Activated CD4-positive, alpha-beta T cell treated with anti-CD3 and anti-CD28 coated beads, Interleukin-2, amount 10 ng/mL, durations not matched to agents 24 days and 14 days (primary cell): ENCODE measurements at regions not wholly inside any gene's neighbourhood (a gene's known extent, or its start where the extent isn't known, plus 50 kb on each side); places are given as distances from the start of the nearest gene placed in this dataset.

Experiments
- DNase-seq: peaks from one replicate; pipeline ENCODE4 v3.0.0; 2022
- H3K27ac Mint-ChIP-seq: one replicate; pipeline ENCODE4 v1.8.0; 2022; ENCODE audit warnings: mild to moderate bottlenecking, mixed read lengths
- H3K27me3 Mint-ChIP-seq: one replicate; pipeline ENCODE4 v1.8.0; 2022; ENCODE audit warnings: mixed read lengths
- H3K36me3 Mint-ChIP-seq: one replicate; pipeline ENCODE4 v1.8.0; 2022; ENCODE audit warnings: low read depth, mild to moderate bottlenecking, mixed read lengths
- H3K4me1 Mint-ChIP-seq: one replicate; pipeline ENCODE4 v1.8.0; 2021; ENCODE audit warnings: mixed read lengths
- H3K4me3 Mint-ChIP-seq: one replicate; pipeline ENCODE4 v1.8.0; 2022; ENCODE audit warnings: mild to moderate bottlenecking, moderate library complexity, mixed read lengths
- H3K9me3 Mint-ChIP-seq: one replicate; pipeline ENCODE4 v1.8.0; 2021; ENCODE audit warnings: mixed read lengths
- intact Hi-C: fragments of 100-400 bp; cut with micrococcal nuclease; formaldehyde crosslinking; loops from one replicate; pipeline ENCODE4 v1.15.1; 2023

GRCh38 chr4:159013692-159014091 is 89.2 kb upstream of the RAPGEF2 start:
- intact Hi-C loops: no loop called here
- H3K4me1 Mint-ChIP-seq: no peaks in the 10 kb centered on the region
- DNase-seq: no peak
- peaks cover 5% of the 10 kb centered on the region for H3K27me3 Mint-ChIP-seq
- H3K27ac Mint-ChIP-seq: no peak overlapping the region
- no peak overlapping the region for H3K4me3 Mint-ChIP-seq
- H3K9me3 Mint-ChIP-seq: no peaks in the 10 kb centered on the region
- no peaks in the 10 kb centered on the region for H3K36me3 Mint-ChIP-seq

- H3K27ac Mint-ChIP-seq: no peak overlapping the region
- H3K27me3 Mint-ChIP-seq: peaks cover 5% of the 10 kb centered on the region
- H3K4me3 Mint-ChIP-seq: no peak overlapping the region
- no peaks in the 10 kb centered on the region for H3K36me3 Mint-ChIP-seq
- no peaks in the 10 kb centered on the region for H3K9me3 Mint-ChIP-seq
- intact Hi-C loops: no loop called here
- H3K4me1 Mint-ChIP-seq: no peaks in the 10 kb centered on the region
- no peak for DNase-seq
Measured at GRCh38 chr4:159014859-159015258, 88.0 kb upstream of the RAPGEF2 start.

GRCh38 chr4:159015841-159016240 is 87.0 kb upstream of the RAPGEF2 start:
- H3K36me3 Mint-ChIP-seq: no peaks in the 10 kb centered on the region
- intact Hi-C loops: no loop called here
- no peak overlapping the region for H3K27ac Mint-ChIP-seq
- H3K9me3 Mint-ChIP-seq: no peaks in the 10 kb centered on the region
- H3K4me3 Mint-ChIP-seq: no peak overlapping the region
- peaks cover 3% of the 10 kb centered on the region for H3K27me3 Mint-ChIP-seq
- no peak for DNase-seq
- H3K4me1 Mint-ChIP-seq: no peaks in the 10 kb centered on the region

- intact Hi-C loops: no loop called here
Measured at GRCh38 chr4:159016593-159017024, 86.3 kb upstream of the RAPGEF2 start.

GRCh38 chr4:159017323-159018026 is 85.4 kb upstream of the RAPGEF2 start:
- peaks cover 3% of the 10 kb centered on the region for H3K27me3 Mint-ChIP-seq
- H3K36me3 Mint-ChIP-seq: no peaks in the 10 kb centered on the region
- H3K4me1 Mint-ChIP-seq: no peaks in the 10 kb centered on the region
- no peak overlapping the region for H3K27ac Mint-ChIP-seq
- H3K9me3 Mint-ChIP-seq: no peaks in the 10 kb centered on the region
- no peak overlapping the region for H3K4me3 Mint-ChIP-seq
- intact Hi-C loops: no loop called here
- DNase-seq: no peak

More at GRCh38 chr4:159016593-159017024, 86.3 kb upstream of the RAPGEF2 start:
- H3K36me3 Mint-ChIP-seq: no peaks in the 10 kb centered on the region
- DNase-seq: no peak
- no peak overlapping the region for H3K27ac Mint-ChIP-seq
- H3K4me1 Mint-ChIP-seq: no peaks in the 10 kb centered on the region
- H3K4me3 Mint-ChIP-seq: no peak overlapping the region
- no peaks in the 10 kb centered on the region for H3K9me3 Mint-ChIP-seq
- peaks cover 3% of the 10 kb centered on the region for H3K27me3 Mint-ChIP-seq

GRCh38 chr4:159018062-159018629 is 84.7 kb upstream of the RAPGEF2 start:
- intact Hi-C loops: no loop called here
- H3K27me3 Mint-ChIP-seq: peaks cover 3% of the 10 kb centered on the region
- no peak for DNase-seq
- no peaks in the 10 kb centered on the region for H3K4me1 Mint-ChIP-seq
- H3K9me3 Mint-ChIP-seq: no peaks in the 10 kb centered on the region
- no peak overlapping the region for H3K27ac Mint-ChIP-seq
- H3K4me3 Mint-ChIP-seq: no peak overlapping the region
- no peaks in the 10 kb centered on the region for H3K36me3 Mint-ChIP-seq

- peaks cover 3% of the 10 kb centered on the region for H3K27me3 Mint-ChIP-seq
Measured at GRCh38 chr4:159019356-159019755, 83.5 kb upstream of the RAPGEF2 start.

GRCh38 chr4:159021597-159022385 is 81.1 kb upstream of the RAPGEF2 start:
- H3K9me3 Mint-ChIP-seq: no peaks in the 10 kb centered on the region
- no peaks in the 10 kb centered on the region for H3K36me3 Mint-ChIP-seq
- no peak overlapping the region for H3K4me3 Mint-ChIP-seq
- intact Hi-C loops: no loop called here
- DNase-seq: no peak
- H3K4me1 Mint-ChIP-seq: no peaks in the 10 kb centered on the region
- H3K27ac Mint-ChIP-seq: no peak overlapping the region
- H3K27me3 Mint-ChIP-seq: peaks cover 2% of the 10 kb centered on the region

More at GRCh38 chr4:159019356-159019755, 83.5 kb upstream of the RAPGEF2 start:
- Mint-ChIP-seq H3K4me1 (no peaks in the 10 kb centered on the region), H3K36me3 (no peaks in the 10 kb centered on the region), H3K27ac (no peak overlapping the region), H3K4me3 (no peak overlapping the region), H3K9me3 (no peaks in the 10 kb centered on the region)
- intact Hi-C loops: no loop called here
- no peak for DNase-seq

- no peaks in the 10 kb centered on the region for H3K36me3 Mint-ChIP-seq
- H3K27ac Mint-ChIP-seq: no peak overlapping the region
- intact Hi-C loops: no loop called here
- no peaks in the 10 kb centered on the region for H3K9me3 Mint-ChIP-seq
- no peak for DNase-seq
- no peaks in the 10 kb centered on the region for H3K4me1 Mint-ChIP-seq
- H3K4me3 Mint-ChIP-seq: no peak overlapping the region
- H3K27me3 Mint-ChIP-seq: no peaks in the 10 kb centered on the region
Measured at GRCh38 chr4:159023741-159024140, 79.1 kb upstream of the RAPGEF2 start.

GRCh38 chr4:159024266-159024665 is 78.6 kb upstream of the RAPGEF2 start:
- no peak overlapping the region for H3K27ac Mint-ChIP-seq
- no peaks in the 10 kb centered on the region for H3K4me1 Mint-ChIP-seq
- no peaks in the 10 kb centered on the region for H3K9me3 Mint-ChIP-seq
- peaks cover 2% of the 10 kb centered on the region for H3K27me3 Mint-ChIP-seq
- intact Hi-C loops: no loop called here
- H3K4me3 Mint-ChIP-seq: no peak overlapping the region
- no peak for DNase-seq
- no peaks in the 10 kb centered on the region for H3K36me3 Mint-ChIP-seq

GRCh38 chr4:159024828-159025227 is 78.1 kb upstream of the RAPGEF2 start:
- Mint-ChIP-seq H3K27me3 (peaks cover 2% of the 10 kb centered on the region), H3K4me1 (no peaks in the 10 kb centered on the region), H3K4me3 (no peak overlapping the region), H3K27ac (no peak overlapping the region), H3K36me3 (no peaks in the 10 kb centered on the region), H3K9me3 (no peaks in the 10 kb centered on the region)
- DNase-seq: no peak
- intact Hi-C loops: no loop called here

GRCh38 chr4:159026329-159026728 is 76.5 kb upstream of the RAPGEF2 start:
- no peaks in the 10 kb centered on the region for H3K36me3 Mint-ChIP-seq
- no peak overlapping the region for H3K27ac Mint-ChIP-seq
- intact Hi-C loops: no loop called here
- no peak for DNase-seq
- no peak overlapping the region for H3K4me3 Mint-ChIP-seq
- peaks cover 6% of the 10 kb centered on the region for H3K27me3 Mint-ChIP-seq
- no peaks in the 10 kb centered on the region for H3K9me3 Mint-ChIP-seq
- no peaks in the 10 kb centered on the region for H3K4me1 Mint-ChIP-seq

GRCh38 chr4:159027535-159027934 is 75.3 kb upstream of the RAPGEF2 start:
- Mint-ChIP-seq H3K4me3 (no peak overlapping the region), H3K9me3 (no peaks in the 10 kb centered on the region), H3K27ac (no peak overlapping the region), H3K27me3 (peaks cover 10% of the 10 kb centered on the region), H3K36me3 (no peaks in the 10 kb centered on the region), H3K4me1 (no peaks in the 10 kb centered on the region)
- intact Hi-C loops: no loop called here
- DNase-seq: no peak

GRCh38 chr4:159029481-159029880 is 73.4 kb upstream of the RAPGEF2 start:
- Mint-ChIP-seq H3K9me3 (no peaks in the 10 kb centered on the region), H3K4me3 (no peak overlapping the region), H3K36me3 (no peaks in the 10 kb centered on the region), H3K27me3 (peaks cover 18% of the 10 kb centered on the region), H3K27ac (no peak overlapping the region), H3K4me1 (no peaks in the 10 kb centered on the region)
- DNase-seq: no peak
- intact Hi-C loops: no loop called here
